Right cardiac atrium (tissue), 5 donors: ENCODE measurements at regions not wholly inside any gene's neighbourhood (a gene's known extent, or its start where the extent isn't known, plus 50 kb on each side); places are given as distances from the start of the nearest gene placed in this dataset.
"Not testable (repeated sequence)": the region's sequence is repeated elsewhere in the genome, so short reads cannot be mapped to it uniquely, and the experiment has no call there.

Experiments used
- ATAC-seq, 2 donors: fragments of 200-7000 bp; cut with Tn5 transposase; one replicate each; pipeline versions ENCODE4 v1.8.0 to v1.9.1; 2020; ENCODE audit warnings: moderate library complexity in 2 of 2, mild to moderate bottlenecking in 1 of 2
- DNase-seq, 3 donors: peaks; one replicate each; pipeline ENCODE4 v3.0.0-alpha.2; 2020
- H3K27ac ChIP-seq: one replicate; pipeline ENCODE4 v1.5.1; 2013; ENCODE audit warnings: mild to moderate bottlenecking, low read length, control low read depth, moderate library complexity
- H3K27me3 ChIP-seq: one replicate; pipeline ENCODE4 v1.6.1; 2013; ENCODE audit not compliant: control insufficient read depth, insufficient read depth
- H3K4me1 ChIP-seq: one replicate; pipeline ENCODE4 v1.6.1; 2013; ENCODE audit warnings: low read length; ENCODE audit not compliant: control insufficient read depth, insufficient read depth
- H3K4me3 ChIP-seq: one replicate; pipeline ENCODE4 v1.5.1; 2013; ENCODE audit warnings: low read length, control low read depth
- H3K9me3 ChIP-seq: one replicate; pipeline ENCODE4 v1.6.1; 2013; ENCODE audit warnings: low read length; ENCODE audit not compliant: control insufficient read depth
- WGBS: extraction: QIAGEN DNeasy Blood & Tissue Kit; methylation state at CpG from one replicate; pipeline ENCODE4 v1.1.7; 2013; 5-methylcytosine and 5-hydroxymethylcytosine counted together
- intact Hi-C, 4 donors: fragments of 100-400 bp; cut with DNase I; formaldehyde crosslinking; loops; one replicate each; pipeline versions ENCODE4 v1.11.0 to v1.14.0; 2022 to 2023
- donor health status: healthy with polysubstance abuse.
- donor health status: DM: no; HTN: yes; CAD: no.
- donor health status: DM: no; HTN: no; CAD: no.
- donor health status: DM: no; HTN: yes; CAD: no; lungs with severe emphysema.
- donor health status: DM: yes; HTN: yes; CAD: no.

DNA sequence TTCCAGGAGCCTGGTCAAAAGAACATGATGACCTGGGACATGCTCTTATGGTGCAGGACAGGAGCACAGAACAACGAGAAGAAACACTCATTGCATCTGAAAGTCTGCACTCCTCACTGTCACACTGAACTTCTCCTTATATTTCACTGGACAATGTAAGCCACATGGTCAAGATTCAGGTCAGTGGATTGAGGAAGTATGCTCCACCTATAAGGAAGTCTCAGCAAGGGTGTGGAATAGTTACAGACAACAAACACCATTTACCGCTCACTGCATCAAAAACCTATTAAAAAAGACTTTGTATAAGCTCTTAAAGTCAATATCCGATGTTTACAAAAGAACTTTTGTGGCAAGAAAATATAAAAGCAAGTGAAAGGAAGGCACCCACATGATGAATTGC, 153.1 kb upstream of the FOXG1 start:
- DNase-seq = no peak
- 74% methylated on average over 3 of the region's 3 CpGs for WGBS
- intact Hi-C loops = no loop called here
- Histone ChIP-seq H3K27me3 (no peaks in the 10 kb centered on the region), H3K4me3 (no peak overlapping the region), H3K4me1 (no peaks in the 10 kb centered on the region), H3K27ac (no peak overlapping the region), H3K9me3 (no peaks in the 10 kb centered on the region)
- ATAC-seq = no peak

- Histone ChIP-seq H3K27ac (no peak overlapping the region), H3K9me3 (no peaks in the 10 kb centered on the region), H3K4me1 (no peaks in the 10 kb centered on the region), H3K4me3 (no peak overlapping the region), H3K27me3 (no peaks in the 10 kb centered on the region)
- ATAC-seq (no peak), DNase-seq (no peak)
- intact Hi-C loops = no loop called here
- 44% methylated on average over 1 of the region's 1 CpG for WGBS
Observed at GRCh38 chr14:28626780-28627179, 139.8 kb upstream of the FOXG1 start.

GRCh38 chr14:28629328-28630004, 137.1 kb upstream of the FOXG1 start:
- Histone ChIP-seq H3K4me1 (no peaks in the 10 kb centered on the region), H3K27ac (no peak overlapping the region), H3K4me3 (no peak overlapping the region), H3K27me3 (no peaks in the 10 kb centered on the region), H3K9me3 (no peaks in the 10 kb centered on the region)
- ATAC-seq (no peak), DNase-seq (no peak)
- intact Hi-C loops = no loop called here
- 85% methylated on average over 4 of the region's 4 CpGs for WGBS

- no peak for ATAC-seq
- H3K27ac ChIP-seq = no peak overlapping the region
Observed at GRCh38 chr14:28630100-28630499, 136.5 kb upstream of the FOXG1 start.

DNA sequence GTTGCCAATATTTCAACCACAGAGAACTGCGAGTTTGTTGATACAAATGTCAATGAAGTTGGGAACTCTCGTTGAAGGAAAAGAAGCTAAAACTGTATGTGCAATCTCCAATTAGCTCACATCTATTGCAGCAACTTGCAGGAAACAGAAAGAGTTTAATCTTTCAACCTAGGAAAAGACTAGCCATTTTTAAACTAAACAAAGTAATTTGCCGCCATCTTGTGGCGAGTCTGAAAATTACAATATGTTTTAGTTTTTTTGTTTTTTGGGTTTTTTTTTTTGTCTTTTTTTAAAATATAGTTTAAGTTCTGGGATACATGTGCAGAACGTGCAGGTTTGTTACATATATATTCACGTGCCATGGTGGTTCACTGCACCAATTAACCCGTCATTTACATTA, 131.2 kb upstream of the FOXG1 start:
- Histone ChIP-seq H3K9me3 (no peaks in the 10 kb centered on the region), H3K4me3 (no peak overlapping the region), H3K27me3 (no peaks in the 10 kb centered on the region), H3K4me1 (no peaks in the 10 kb centered on the region), H3K27ac (no peak overlapping the region)
- intact Hi-C loops = no loop called here
- no peak for DNase-seq
- ATAC-seq = no peak
- WGBS = 4% methylated on average over 7 of the region's 7 CpGs

More at GRCh38 chr14:28630100-28630499, 136.5 kb upstream of the FOXG1 start:
- WGBS = 87% methylated on average over 3 of the region's 3 CpGs
- Histone ChIP-seq H3K4me1 (no peaks in the 10 kb centered on the region), H3K27me3 (no peaks in the 10 kb centered on the region), H3K9me3 (no peaks in the 10 kb centered on the region), H3K4me3 (no peak overlapping the region)
- no peak for DNase-seq
- intact Hi-C loops = no loop called here

DNA sequence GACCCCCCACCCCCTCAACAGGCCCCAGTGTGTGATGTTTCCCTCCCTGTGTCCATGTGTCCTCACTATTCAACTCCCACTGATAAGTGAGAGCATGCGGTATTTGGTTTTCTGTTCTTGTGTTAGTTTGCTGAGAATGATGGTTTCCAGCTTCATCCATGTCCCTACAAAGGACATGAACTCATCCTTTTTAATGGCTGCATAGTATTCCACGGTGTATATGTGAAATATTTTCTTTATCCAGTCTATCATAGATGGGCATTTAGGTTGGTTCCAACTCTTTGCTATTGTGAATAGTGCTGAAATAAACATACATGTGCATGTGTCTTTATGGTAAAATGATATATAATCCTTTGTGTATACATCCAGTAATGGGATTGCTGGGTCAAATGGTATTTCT, 130.8 kb upstream of the FOXG1 start:
- WGBS = 59% methylated on average over 2 of the region's 2 CpGs
- H3K27me3 ChIP-seq, H3K27ac ChIP-seq, H3K4me1 ChIP-seq, ATAC-seq, H3K4me3 ChIP-seq, H3K9me3 ChIP-seq, intact Hi-C loops, DNase-seq: not testable (repeated sequence)

GRCh38 chr14:28641189-28641588, 125.4 kb upstream of the FOXG1 start:
- ATAC-seq, intact Hi-C loops, H3K27ac ChIP-seq, H3K4me1 ChIP-seq, H3K27me3 ChIP-seq, H3K9me3 ChIP-seq, H3K4me3 ChIP-seq: not testable (repeated sequence)
- WGBS = 76% methylated on average over 6 of the region's 6 CpGs
- peak in 1 of 3 donors; percentile 22 for DNase-seq

GRCh38 chr14:28651148-28651547, 115.4 kb upstream of the FOXG1 start:
- 68% methylated on average over 5 of the region's 5 CpGs for WGBS
- no peak overlapping the region for H3K27ac ChIP-seq
- no peaks in the 10 kb centered on the region for H3K27me3 ChIP-seq
- H3K4me3 ChIP-seq = no peak overlapping the region
- H3K9me3 ChIP-seq = no peaks in the 10 kb centered on the region
- ATAC-seq = no peak
- intact Hi-C loops = no loop called here
- no peak for DNase-seq
- no peaks in the 10 kb centered on the region for H3K4me1 ChIP-seq

GRCh38 chr14:28652782-28653181, 113.8 kb upstream of the FOXG1 start:
- Histone ChIP-seq H3K4me3 (no peak overlapping the region), H3K27me3 (no peaks in the 10 kb centered on the region), H3K27ac (no peak overlapping the region), H3K4me1 (no peaks in the 10 kb centered on the region), H3K9me3 (no peaks in the 10 kb centered on the region)
- no peak for DNase-seq
- ATAC-seq = no peak
- 41% methylated on average over 2 of the region's 2 CpGs for WGBS
- intact Hi-C loops = no loop called here

- no peak overlapping the region for H3K27ac ChIP-seq
- WGBS = 95% methylated on average over 2 of the region's 2 CpGs
- ATAC-seq = no peak
- H3K27me3 ChIP-seq = no peaks in the 10 kb centered on the region
- no peaks in the 10 kb centered on the region for H3K4me1 ChIP-seq
- no peaks in the 10 kb centered on the region for H3K9me3 ChIP-seq
- DNase-seq = no peak
- intact Hi-C loops = no loop called here
- no peak overlapping the region for H3K4me3 ChIP-seq
Observed at GRCh38 chr14:28653521-28653920, 113.1 kb upstream of the FOXG1 start.

DNA sequence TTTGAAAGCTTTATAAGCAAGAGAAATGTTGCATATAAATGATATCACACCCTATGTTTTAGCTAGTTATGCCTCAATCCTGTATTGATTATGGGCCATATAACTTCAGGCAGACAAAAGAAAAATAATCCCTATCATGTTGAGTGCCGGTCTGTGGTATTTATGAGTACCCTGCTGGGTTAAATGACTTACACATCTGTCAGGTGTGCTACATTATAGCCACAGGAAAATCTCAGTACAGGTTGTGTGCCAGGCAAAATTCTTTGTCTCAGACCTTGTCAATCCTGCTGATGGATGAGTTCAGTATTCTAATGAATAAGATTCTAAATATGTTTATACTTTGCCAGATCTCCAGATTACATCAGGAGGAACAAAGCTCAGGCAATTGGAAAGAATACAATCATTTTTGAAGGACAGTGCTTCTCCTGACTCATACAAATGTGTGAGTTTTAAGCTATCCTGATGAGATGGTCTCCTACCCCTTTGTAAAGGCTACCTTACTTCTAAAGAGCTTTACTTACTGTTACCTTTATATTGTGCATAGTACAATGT, 109.8 kb upstream of the FOXG1 start:
- intact Hi-C loops = no loop called here
- Histone ChIP-seq H3K4me3 (no peak overlapping the region), H3K27ac (no peak overlapping the region), H3K27me3 (no peaks in the 10 kb centered on the region), H3K4me1 (no peaks in the 10 kb centered on the region), H3K9me3 (no peaks in the 10 kb centered on the region)
- no peak for ATAC-seq
- 86% methylated on average over 1 of the region's 1 CpG for WGBS
- DNase-seq = no peak
